Hepatocyte (in vitro differentiated cells): ENCODE measurements at regions not wholly inside any gene's neighbourhood (a gene's known extent, or its start where the extent isn't known, plus 50 kb on each side); places are given as distances from the start of the nearest gene placed in this dataset.
A peak's percentile ranks its signal among the peaks of the same experiment; 100 is the strongest.

Source experiments
- DNase-seq: peaks from one replicate; pipeline ENCODE4 v3.0.0-alpha.2; 2016; ENCODE audit warnings: low spot score
- H2AFZ ChIP-seq: fragments of 200-600 bp; sonication (generic); 2 replicates; pipeline ENCODE4 v1.6.0; 2016; ENCODE audit warnings: antibody characterized with exemption, mild to moderate bottlenecking
- H3K27ac ChIP-seq: fragments of 200-600 bp; sonication (generic); 2 replicates; pipeline ENCODE4 v1.5.1; 2016; ENCODE audit warnings: mild to moderate bottlenecking
- H3K27me3 ChIP-seq: fragments of 200-600 bp; sonication (generic); 2 replicates; pipeline ENCODE4 v1.6.1; 2016
- H3K36me3 ChIP-seq: fragments of 200-600 bp; sonication (generic); replicated peaks from 2 replicates; pipeline ENCODE4 v1.5.1; 2016; ENCODE audit warnings: low read depth; ENCODE audit not compliant: insufficient read depth
- H3K4me1 ChIP-seq: fragments of 200-600 bp; sonication (generic); 2 replicates; pipeline ENCODE4 v1.5.1; 2016; ENCODE audit warnings: mild to moderate bottlenecking, moderate library complexity; ENCODE audit not compliant: insufficient read depth
- H3K4me2 ChIP-seq: fragments of 200-600 bp; sonication (generic); 2 replicates; pipeline ENCODE4 v1.6.0; 2016
- H3K4me3 ChIP-seq: fragments of 200-600 bp; sonication (generic); 2 replicates; pipeline ENCODE4 v1.5.1; 2016; ENCODE audit warnings: mild to moderate bottlenecking
- H3K79me2 ChIP-seq: fragments of 200-600 bp; sonication (generic); 2 replicates; pipeline ENCODE4 v1.6.0; 2017; ENCODE audit warnings: mild to moderate bottlenecking
- H3K9me2 ChIP-seq: fragments of 200-600 bp; sonication (generic); replicated peaks from 2 replicates; pipeline ENCODE4 v1.6.0; 2017; ENCODE audit warnings: mild to moderate bottlenecking; ENCODE audit not compliant: insufficient read depth
- H3K9me3 ChIP-seq: fragments of 200-600 bp; sonication (generic); 2 replicates; pipeline ENCODE4 v1.5.1; 2016; ENCODE audit warnings: low read depth, mild to moderate bottlenecking
- H4K20me1 ChIP-seq: fragments of 200-600 bp; sonication (generic); 2 replicates; pipeline ENCODE4 v1.6.0; 2016; ENCODE audit warnings: mild to moderate bottlenecking; ENCODE audit not compliant: insufficient read depth, poor library complexity, severe bottlenecking
- CTCF ChIP-seq: fragments of 200-600 bp; sonication (generic); IDR thresholded peaks from 2 replicates; pipeline ENCODE4 v1.5.1; 2016; ENCODE audit warnings: antibody characterized with exemption, mild to moderate bottlenecking; ENCODE audit not compliant: poor library complexity
- EZH2 ChIP-seq: fragments of 200-600 bp; sonication (generic); IDR thresholded peaks from 2 replicates; pipeline ENCODE4 v1.6.1; 2016; ENCODE audit warnings: antibody characterized with exemption, mild to moderate bottlenecking, borderline replicate concordance
- EZH2phosphoT487 ChIP-seq: fragments of 200-600 bp; sonication (generic); IDR thresholded peaks from one replicate; pipeline ENCODE4 v1.6.1; 2018; ENCODE audit warnings: antibody characterized with exemption, mild to moderate bottlenecking, low read depth, moderate library complexity; ENCODE audit not compliant: unreplicated experiment, severe bottlenecking
- whole genome bisulfite sequencing: methylation state at CpG from one replicate; pipeline ENCODE4 v1.1.6; 2016; ENCODE audit warnings: low lambda C conversion rate; ENCODE audit errors: missing lambda C conversion rate; 5-methylcytosine and 5-hydroxymethylcytosine counted together

DNA sequence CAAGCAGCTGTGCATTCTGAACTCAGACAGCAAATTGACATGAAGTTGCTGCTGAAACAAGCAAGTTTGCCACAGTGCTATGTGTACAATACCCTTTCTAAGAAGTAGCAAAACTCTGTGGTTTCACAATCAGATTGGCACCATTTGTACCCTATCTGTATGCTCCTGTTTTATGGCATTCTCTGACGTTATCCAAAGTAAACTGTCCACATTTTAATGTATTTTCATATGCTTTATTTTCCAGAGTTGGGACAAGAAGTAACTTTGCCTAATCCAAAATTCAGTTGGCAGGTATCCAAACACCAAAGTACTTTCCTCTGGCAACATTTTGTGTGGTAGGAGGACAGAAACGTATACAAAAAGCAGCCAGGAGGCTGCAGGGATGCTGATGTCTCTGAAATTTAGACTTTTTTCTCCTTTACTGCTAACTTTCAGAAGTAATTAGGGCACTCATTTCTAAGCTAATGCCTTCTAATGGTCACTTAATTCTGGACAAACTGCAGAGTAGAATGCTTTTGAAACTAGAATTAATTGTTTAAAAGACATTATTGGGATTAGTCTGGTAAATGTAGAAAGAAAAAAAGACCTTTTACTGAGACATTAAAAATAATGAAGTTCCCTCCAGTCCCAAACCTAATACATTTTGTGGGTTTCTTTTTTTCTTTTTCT, 414.7 kb upstream of the NRP1 start:
- no peak overlapping the region for H3K4me3 ChIP-seq
- peaks cover 8% of the 10 kb centered on the region for H3K4me1 ChIP-seq
- H3K36me3 ChIP-seq = no peaks in the 10 kb centered on the region
- H3K27me3 ChIP-seq = no peaks in the 10 kb centered on the region
- DNase-seq = peak; percentile 35
- H3K27ac ChIP-seq = peak overlapping the region; percentile 12
- H4K20me1 ChIP-seq = no peaks in the 10 kb centered on the region
- no peaks in the 10 kb centered on the region for H3K79me2 ChIP-seq
- TF ChIP-seq EZH2phosphoT487 (no peak), CTCF (no peak), EZH2 (no peak)
- H2AFZ ChIP-seq = no peak overlapping the region
- no peak overlapping the region for H3K4me2 ChIP-seq
- WGBS = 43% methylated on average over 2 of the region's 2 CpGs
- H3K9me2 ChIP-seq = no peaks in the 10 kb centered on the region
- H3K9me3 ChIP-seq = no peaks in the 10 kb centered on the region

DNA sequence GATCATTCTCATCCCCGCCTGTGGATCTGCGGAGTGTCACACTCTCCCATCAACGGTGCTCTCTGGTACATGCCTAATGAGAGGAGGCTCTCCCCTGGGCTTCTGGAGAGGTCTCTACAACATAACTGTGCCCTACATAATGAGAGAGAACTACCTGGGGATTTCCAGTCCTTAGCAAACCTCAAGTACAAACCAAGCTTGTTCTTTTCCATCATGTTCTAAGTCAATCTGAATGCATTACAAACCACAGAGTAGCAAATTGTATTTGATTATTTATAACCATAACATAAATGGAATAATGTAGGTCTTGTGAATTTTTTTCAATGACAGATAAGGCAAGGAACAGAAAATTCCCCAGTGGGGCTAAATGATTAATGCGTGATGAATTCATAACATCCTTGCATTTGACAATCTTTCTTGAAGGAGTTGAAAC, 412.4 kb upstream of the NRP1 start:
- DNase-seq = no peak
- Histone ChIP-seq H2AFZ (no peak overlapping the region), H3K27me3 (no peaks in the 10 kb centered on the region), H3K4me2 (no peak overlapping the region), H3K4me1 (peaks cover 8% of the 10 kb centered on the region), H3K4me3 (no peak overlapping the region), H3K9me2 (no peaks in the 10 kb centered on the region), H3K9me3 (no peaks in the 10 kb centered on the region), H3K79me2 (no peaks in the 10 kb centered on the region), H3K36me3 (no peaks in the 10 kb centered on the region), H4K20me1 (no peaks in the 10 kb centered on the region), H3K27ac (no peak overlapping the region)
- no peak for TF ChIP-seq CTCF
- no peak for TF ChIP-seq EZH2phosphoT487
- TF ChIP-seq EZH2 = no peak
- WGBS = 95% methylated on average over 4 of the region's 4 CpGs

- Histone ChIP-seq H4K20me1 (no peaks in the 10 kb centered on the region), H2AFZ (no peak overlapping the region), H3K36me3 (no peaks in the 10 kb centered on the region), H3K27me3 (no peaks in the 10 kb centered on the region), H3K79me2 (no peaks in the 10 kb centered on the region), H3K4me1 (peaks cover 8% of the 10 kb centered on the region), H3K4me3 (no peak overlapping the region), H3K9me2 (no peaks in the 10 kb centered on the region), H3K27ac (no peak overlapping the region), H3K4me2 (no peak overlapping the region), H3K9me3 (no peaks in the 10 kb centered on the region)
- 90% methylated on average over 6 of the region's 6 CpGs for WGBS
- TF ChIP-seq CTCF = no peak
- TF ChIP-seq EZH2phosphoT487 = no peak
- TF ChIP-seq EZH2 = no peak
- no peak for DNase-seq
These were observed 411.7 kb upstream of the NRP1 start for GRCh38 chr10:33746186-33746585.

DNA sequence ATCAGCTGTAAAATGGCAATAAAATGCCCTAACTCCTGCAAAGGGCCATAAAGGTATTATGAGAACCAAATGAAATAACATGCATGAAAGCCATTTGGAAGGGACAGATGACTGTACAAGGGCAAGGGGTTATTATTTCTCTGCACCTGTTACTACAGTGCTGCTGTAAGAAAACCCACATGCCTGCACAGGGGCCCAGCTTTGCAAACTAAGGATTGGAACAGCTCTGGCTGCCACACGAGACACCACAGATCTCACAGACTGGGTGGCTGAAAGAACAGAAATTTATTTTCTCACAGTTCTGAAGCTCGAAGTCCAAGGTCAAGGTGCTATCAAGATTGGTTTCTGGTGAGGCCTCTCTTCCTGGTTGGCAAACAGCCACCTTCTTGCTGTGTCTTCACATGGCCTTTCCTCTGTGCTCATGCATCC, 409.0 kb upstream of the NRP1 start:
- peak; percentile 61 for DNase-seq

More for the DNA sequence above, 409.0 kb upstream of the NRP1 start:
- Histone ChIP-seq H3K36me3 (no peaks in the 10 kb centered on the region), H3K9me2 (no peaks in the 10 kb centered on the region), H3K4me2 (no peak overlapping the region), H3K4me1 (no peaks in the 10 kb centered on the region), H3K79me2 (no peaks in the 10 kb centered on the region), H4K20me1 (no peaks in the 10 kb centered on the region), H3K27ac (no peak overlapping the region), H3K4me3 (no peak overlapping the region), H2AFZ (no peak overlapping the region), H3K27me3 (no peaks in the 10 kb centered on the region), H3K9me3 (no peaks in the 10 kb centered on the region)
- WGBS = 69% methylated on average over 2 of the region's 2 CpGs
- no peak for TF ChIP-seq EZH2
- no peak for TF ChIP-seq EZH2phosphoT487
- no peak for TF ChIP-seq CTCF
